Liver (tissue), 3 donors: ENCODE measurements at regions not wholly inside any gene's neighbourhood (a gene's known extent, or its start where the extent isn't known, plus 50 kb on each side); places are given as distances from the start of the nearest gene placed in this dataset.

Source experiments
- CTCF ChIP-seq: fragments of 150-350 bp; IDR thresholded peaks from 2 replicates; pipeline ENCODE4 v1.5.1; 2017; ENCODE audit warnings: improper control_type of control experiment, low read depth, low read length; ENCODE audit not compliant: missing input control
- FOXA1 ChIP-seq: IDR thresholded peaks from 2 replicates; pipeline ENCODE4 v1.6.1; 2016; ENCODE audit warnings: antibody characterized with exemption
- JUND ChIP-seq, 2 donors: IDR thresholded peaks; 2 replicates each; pipeline ENCODE4 v1.6.1; 2016; ENCODE audit warnings: antibody characterized with exemption in 2 of 2
- RAD21 ChIP-seq, 2 donors: IDR thresholded peaks; 2 replicates each; pipeline ENCODE4 v1.6.1; 2016; ENCODE audit warnings: antibody characterized with exemption in 2 of 2, mild to moderate bottlenecking in 2 of 2
- TAF1 ChIP-seq: conservative IDR thresholded peaks from 2 replicates; pipeline ENCODE4 v1.6.1; 2016; ENCODE audit warnings: antibody characterized with exemption, mild to moderate bottlenecking
- YY1 ChIP-seq: IDR thresholded peaks from 2 replicates; pipeline ENCODE4 v1.6.1; 2016; ENCODE audit warnings: antibody characterized with exemption, mild to moderate bottlenecking
- TF ChIP-seq, protein P1 (sequence below): IDR thresholded peaks from 2 replicates; pipeline ENCODE4 v1.6.1; 2016; ENCODE audit warnings: antibody characterized with exemption
- TF ChIP-seq, protein P2 (sequence below): IDR thresholded peaks from 2 replicates; pipeline ENCODE4 v1.6.1; 2016; ENCODE audit warnings: antibody characterized with exemption, mild to moderate bottlenecking
- donor health status: healthy.
- donor health status: healthy.

DNA sequence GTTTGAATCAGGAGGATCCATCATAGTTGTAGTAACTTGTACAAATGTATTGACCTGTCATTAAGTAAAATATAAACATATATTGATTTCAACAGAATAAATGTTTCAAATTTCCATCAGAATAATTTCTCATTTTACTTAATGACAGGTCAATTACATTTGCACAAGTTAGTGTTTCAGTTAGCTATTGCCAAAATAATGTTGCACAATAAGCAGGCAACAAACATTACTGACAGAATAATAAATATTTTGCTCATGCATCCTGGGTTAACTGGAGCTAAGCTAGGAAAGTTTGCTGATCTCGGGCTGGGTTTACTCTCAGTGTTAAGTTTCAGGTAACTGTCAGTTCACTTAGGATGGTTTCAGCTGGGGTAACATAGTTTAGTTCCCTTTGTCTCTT is 822.4 kb downstream of the KCNT2 start:
- TF ChIP-seq TAF1 (no peak), CTCF (no peak), FOXA1 (no peak), YY1 (no peak), JUND (IDR thresholded peaks at IDR 0.05) (no peak), RAD21 (IDR thresholded peaks at IDR 0.05) (no peak)
- TF ChIP-seq, protein P1, sequence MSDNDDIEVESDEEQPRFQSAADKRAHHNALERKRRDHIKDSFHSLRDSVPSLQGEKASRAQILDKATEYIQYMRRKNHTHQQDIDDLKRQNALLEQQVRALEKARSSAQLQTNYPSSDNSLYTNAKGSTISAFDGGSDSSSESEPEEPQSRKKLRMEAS = no peak
- TF ChIP-seq, protein P2, sequence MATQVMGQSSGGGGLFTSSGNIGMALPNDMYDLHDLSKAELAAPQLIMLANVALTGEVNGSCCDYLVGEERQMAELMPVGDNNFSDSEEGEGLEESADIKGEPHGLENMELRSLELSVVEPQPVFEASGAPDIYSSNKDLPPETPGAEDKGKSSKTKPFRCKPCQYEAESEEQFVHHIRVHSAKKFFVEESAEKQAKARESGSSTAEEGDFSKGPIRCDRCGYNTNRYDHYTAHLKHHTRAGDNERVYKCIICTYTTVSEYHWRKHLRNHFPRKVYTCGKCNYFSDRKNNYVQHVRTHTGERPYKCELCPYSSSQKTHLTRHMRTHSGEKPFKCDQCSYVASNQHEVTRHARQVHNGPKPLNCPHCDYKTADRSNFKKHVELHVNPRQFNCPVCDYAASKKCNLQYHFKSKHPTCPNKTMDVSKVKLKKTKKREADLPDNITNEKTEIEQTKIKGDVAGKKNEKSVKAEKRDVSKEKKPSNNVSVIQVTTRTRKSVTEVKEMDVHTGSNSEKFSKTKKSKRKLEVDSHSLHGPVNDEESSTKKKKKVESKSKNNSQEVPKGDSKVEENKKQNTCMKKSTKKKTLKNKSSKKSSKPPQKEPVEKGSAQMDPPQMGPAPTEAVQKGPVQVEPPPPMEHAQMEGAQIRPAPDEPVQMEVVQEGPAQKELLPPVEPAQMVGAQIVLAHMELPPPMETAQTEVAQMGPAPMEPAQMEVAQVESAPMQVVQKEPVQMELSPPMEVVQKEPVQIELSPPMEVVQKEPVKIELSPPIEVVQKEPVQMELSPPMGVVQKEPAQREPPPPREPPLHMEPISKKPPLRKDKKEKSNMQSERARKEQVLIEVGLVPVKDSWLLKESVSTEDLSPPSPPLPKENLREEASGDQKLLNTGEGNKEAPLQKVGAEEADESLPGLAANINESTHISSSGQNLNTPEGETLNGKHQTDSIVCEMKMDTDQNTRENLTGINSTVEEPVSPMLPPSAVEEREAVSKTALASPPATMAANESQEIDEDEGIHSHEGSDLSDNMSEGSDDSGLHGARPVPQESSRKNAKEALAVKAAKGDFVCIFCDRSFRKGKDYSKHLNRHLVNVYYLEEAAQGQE = no peak
